Activated T-cell treated with anti-CD3 and anti-CD28 coated beads, Interleukin-2, amount 50 U/mL, for 48 hours (primary cell): ENCODE measurements at regions not wholly inside any gene's neighbourhood (a gene's known extent, or its start where the extent isn't known, plus 50 kb on each side); places are given as distances from the start of the nearest gene placed in this dataset.

Source experiments
- DNase-seq, 2 experiments: peaks; one replicate each; pipeline ENCODE4 v3.0.0-alpha.2; 2020

- no peak for DNase-seq
Observed at GRCh38 chr2:122238006-122238559, 482.6 kb downstream of the TSN start.

- no peak for DNase-seq
Observed at GRCh38 chr2:122239440-122239839, 484.0 kb downstream of the TSN start.

- DNase-seq = no peak
Observed at GRCh38 chr2:122244598-122245229, 489.3 kb downstream of the TSN start.

GRCh38 chr2:122249673-122250072 lies 494.2 kb downstream of the TSN start:
- no peak for DNase-seq

GRCh38 chr2:122251158-122251557 lies 495.7 kb downstream of the TSN start:
- no peak for DNase-seq

- DNase-seq = no peak
Observed at GRCh38 chr2:122251566-122251965, 496.1 kb downstream of the TSN start.

GRCh38 chr2:122255924-122256323 lies 500.5 kb downstream of the TSN start:
- DNase-seq = no peak

- DNase-seq = no peak
Observed at GRCh38 chr2:122261911-122262310, 506.5 kb downstream of the TSN start.

- DNase-seq = no peak
Observed at GRCh38 chr2:122263746-122264145, 508.3 kb downstream of the TSN start.

GRCh38 chr2:122266636-122267035 lies 511.2 kb downstream of the TSN start:
- DNase-seq = no peak

- DNase-seq = no peak
Observed at GRCh38 chr2:122267947-122268346, 512.5 kb downstream of the TSN start.

- DNase-seq = no peak
Observed at GRCh38 chr2:122273785-122274419, 518.5 kb downstream of the TSN start.

- DNase-seq = no peak
Observed at GRCh38 chr2:122277956-122278355, 522.5 kb downstream of the TSN start.

- DNase-seq = no peak
Observed at GRCh38 chr2:122300758-122301157, 545.3 kb downstream of the TSN start.

- no peak for DNase-seq
Observed at GRCh38 chr2:122307763-122308162, 552.3 kb downstream of the TSN start.

- DNase-seq = no peak
Observed at GRCh38 chr2:122315306-122315705, 559.9 kb downstream of the TSN start.

GRCh38 chr2:122319539-122320132 lies 564.2 kb downstream of the TSN start:
- no peak for DNase-seq

- DNase-seq = no peak
Observed at GRCh38 chr2:122322815-122323214, 567.4 kb downstream of the TSN start.

GRCh38 chr2:122323927-122324326 lies 568.5 kb downstream of the TSN start:
- no peak for DNase-seq

- DNase-seq = no peak
Observed at GRCh38 chr2:122326471-122326870, 571.0 kb downstream of the TSN start.

- DNase-seq = no peak
Observed at GRCh38 chr2:122328816-122329215, 573.4 kb downstream of the TSN start.

GRCh38 chr2:122329278-122329677 lies 573.8 kb downstream of the TSN start:
- no peak for DNase-seq

- no peak for DNase-seq
Observed at GRCh38 chr2:122333932-122334331, 578.5 kb downstream of the TSN start.

GRCh38 chr2:122338000-122338399 lies 582.5 kb downstream of the TSN start:
- DNase-seq = no peak
